Ovary (tissue), 3 donors: ENCODE measurements at regions not wholly inside any gene's neighbourhood (a gene's known extent, or its start where the extent isn't known, plus 50 kb on each side); places are given as distances from the start of the nearest gene placed in this dataset.

Experiments used
- EP300 ChIP-seq: sonication (generic); formaldehyde crosslinking; IDR thresholded peaks from one replicate; pipeline ENCODE4 v1.6.1; 2017; ENCODE audit warnings: antibody characterized with exemption
- POLR2A ChIP-seq: fragments of 450-650 bp; IDR thresholded peaks from one replicate; pipeline ENCODE4 v1.6.1; 2017; ENCODE audit warnings: antibody characterized with exemption, mild to moderate bottlenecking, moderate library complexity
- TF ChIP-seq, protein P1 (sequence below), 3 donors: fragments of 450-650 bp in 2 of 3; fragments of 200-600 bp in 1 of 3; IDR thresholded peaks; one replicate each; pipeline versions ENCODE4 v1.5.1 to v1.8.0; 2016 to 2022; ENCODE audit warnings: antibody characterized with exemption in 3 of 3, mild to moderate bottlenecking in 1 of 3
- donor health status: DM: no; HTN: no; CAD: no.

GRCh38 chr6:109891924-109892323 lies 86.2 kb upstream of the GPR6 start:
- TF ChIP-seq, protein P1, sequence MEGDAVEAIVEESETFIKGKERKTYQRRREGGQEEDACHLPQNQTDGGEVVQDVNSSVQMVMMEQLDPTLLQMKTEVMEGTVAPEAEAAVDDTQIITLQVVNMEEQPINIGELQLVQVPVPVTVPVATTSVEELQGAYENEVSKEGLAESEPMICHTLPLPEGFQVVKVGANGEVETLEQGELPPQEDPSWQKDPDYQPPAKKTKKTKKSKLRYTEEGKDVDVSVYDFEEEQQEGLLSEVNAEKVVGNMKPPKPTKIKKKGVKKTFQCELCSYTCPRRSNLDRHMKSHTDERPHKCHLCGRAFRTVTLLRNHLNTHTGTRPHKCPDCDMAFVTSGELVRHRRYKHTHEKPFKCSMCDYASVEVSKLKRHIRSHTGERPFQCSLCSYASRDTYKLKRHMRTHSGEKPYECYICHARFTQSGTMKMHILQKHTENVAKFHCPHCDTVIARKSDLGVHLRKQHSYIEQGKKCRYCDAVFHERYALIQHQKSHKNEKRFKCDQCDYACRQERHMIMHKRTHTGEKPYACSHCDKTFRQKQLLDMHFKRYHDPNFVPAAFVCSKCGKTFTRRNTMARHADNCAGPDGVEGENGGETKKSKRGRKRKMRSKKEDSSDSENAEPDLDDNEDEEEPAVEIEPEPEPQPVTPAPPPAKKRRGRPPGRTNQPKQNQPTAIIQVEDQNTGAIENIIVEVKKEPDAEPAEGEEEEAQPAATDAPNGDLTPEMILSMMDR (IDR thresholded peaks at IDR 0.05), result no peak
- TF ChIP-seq POLR2A (no peak), EP300 (no peak)
